BE2C (cell line): ENCODE measurements at regions not wholly inside any gene's neighbourhood (a gene's known extent, or its start where the extent isn't known, plus 50 kb on each side); places are given as distances from the start of the nearest gene placed in this dataset.

ENCODE experiments used
- DNase-seq: peaks from one replicate; pipeline ENCODE4 v3.0.0-alpha.2; 2020
- H3K27me3 ChIP-seq: fragments of 250-450 bp; sonication (Bioruptor Pico); 2 replicates; pipeline ENCODE4 v1.5.1; 2020; ENCODE audit warnings: mild to moderate bottlenecking
- H3K36me3 ChIP-seq: fragments of 250-450 bp; sonication (Bioruptor Pico); 2 replicates; pipeline ENCODE4 v1.5.1; 2020; ENCODE audit warnings: mild to moderate bottlenecking
- H3K4me1 ChIP-seq: fragments of 250-450 bp; sonication (Bioruptor Pico); 2 replicates; pipeline ENCODE4 v1.5.1; 2020
- H3K4me3 ChIP-seq: 2 replicates; pipeline ENCODE4 v1.5.1; 2011; ENCODE audit warnings: low read depth, low read length
- H3K9me3 ChIP-seq: fragments of 250-450 bp; sonication (Bioruptor Pico); 2 replicates; pipeline ENCODE4 v1.5.1; 2020
- CTCF ChIP-seq: IDR thresholded peaks from 2 replicates; pipeline ENCODE4 v1.5.1; 2012; ENCODE audit warnings: mild to moderate bottlenecking, low read depth, low read length

GRCh38 chr5:114310666-114311065 is 51.2 kb upstream of the KCNN2 start:
- Histone ChIP-seq H3K4me3 (no peak overlapping the region), H3K9me3 (no peaks in the 10 kb centered on the region), H3K36me3 (no peaks in the 10 kb centered on the region), H3K27me3 (no peaks in the 10 kb centered on the region), H3K4me1 (no peaks in the 10 kb centered on the region)
- no peak for TF ChIP-seq CTCF
- DNase-seq = no peak

- Histone ChIP-seq H3K4me1 (no peaks in the 10 kb centered on the region), H3K4me3 (no peak overlapping the region), H3K27me3 (no peaks in the 10 kb centered on the region), H3K9me3 (no peaks in the 10 kb centered on the region), H3K36me3 (no peaks in the 10 kb centered on the region)
- DNase-seq = no peak
- TF ChIP-seq CTCF = no peak
Observed at GRCh38 chr5:114311281-114311680, 50.6 kb upstream of the KCNN2 start.

GRCh38 chr5:114311968-114312367 is 49.9 kb upstream of the KCNN2 start:
- Histone ChIP-seq H3K4me1 (no peaks in the 10 kb centered on the region), H3K36me3 (no peaks in the 10 kb centered on the region), H3K9me3 (no peaks in the 10 kb centered on the region), H3K4me3 (no peak overlapping the region), H3K27me3 (no peaks in the 10 kb centered on the region)
- no peak for DNase-seq
- no peak for TF ChIP-seq CTCF
